ENCODE measurements at regions not wholly inside any gene's neighbourhood (a gene's known extent, or its start where the extent isn't known, plus 50 kb on each side); places are given as distances from the start of the nearest gene placed in this dataset.

GRCh38 chr9:16157216-16157615, 604.4 kb downstream of the CCDC171 start:
- TF ChIP-seq CTCF (IDR thresholded peaks at IDR 0.05) (no peak), ATF3 (CRISPR knock-in tag; conservative IDR thresholded peaks at IDR 0.05) (no peak), ETV6 (CRISPR knock-in tag; IDR thresholded peaks at IDR 0.05) (no peak), USF2 (CRISPR knock-in tag; IDR thresholded peaks at IDR 0.05) (no peak), FOXP1 (CRISPR knock-in tag; IDR thresholded peaks at IDR 0.05; ENCODE audit: borderline replicate concordance) (no peak), TEAD4 (CRISPR knock-in tag; IDR thresholded peaks at IDR 0.05) (no peak), MAX (CRISPR knock-in tag; IDR thresholded peaks at IDR 0.05) (no peak), ATF2 (CRISPR knock-in tag; IDR thresholded peaks at IDR 0.05; ENCODE audit: borderline replicate concordance, low read depth) (no peak), JUN (CRISPR knock-in tag; IDR thresholded peaks at IDR 0.05) (no peak), ESRRA (CRISPR knock-in tag; IDR thresholded peaks at IDR 0.05; ENCODE audit: borderline replicate concordance) (no peak), JAZF1 (CRISPR knock-in tag; IDR thresholded peaks at IDR 0.05) (no peak), ZNF232 (CRISPR knock-in tag; IDR thresholded peaks at IDR 0.05) (no peak), ZBTB21 (CRISPR knock-in tag; IDR thresholded peaks at IDR 0.05; ENCODE audit: borderline replicate concordance) (no peak)
